IPS DF 6.9 (cell line): ENCODE measurements at regions not wholly inside any gene's neighbourhood (a gene's known extent, or its start where the extent isn't known, plus 50 kb on each side); places are given as distances from the start of the nearest gene placed in this dataset.

Experiments used
- DNase-seq: peaks from one replicate; pipeline ENCODE4 v3.0.0-alpha.2; 2013; ENCODE audit warnings: low read depth, low spot score
- H3K27ac ChIP-seq: one replicate; pipeline ENCODE4 v1.5.1; 2013; ENCODE audit warnings: low read length, control low read depth
- H3K27me3 ChIP-seq: 2 replicates; pipeline ENCODE4 v1.6.1; 2013; ENCODE audit warnings: mild to moderate bottlenecking, low read length; ENCODE audit not compliant: control insufficient read depth, insufficient read depth
- H3K36me3 ChIP-seq: 2 replicates; pipeline ENCODE4 v1.6.1; 2013; ENCODE audit warnings: low read length; ENCODE audit not compliant: control insufficient read depth, insufficient read depth
- H3K4me1 ChIP-seq: 2 replicates; pipeline ENCODE4 v1.6.1; 2013; ENCODE audit warnings: low read length; ENCODE audit not compliant: control insufficient read depth, insufficient read depth
- H3K4me3 ChIP-seq: 2 replicates; pipeline ENCODE4 v1.5.1; 2013; ENCODE audit warnings: mild to moderate bottlenecking, low read length
- H3K9me3 ChIP-seq: 2 replicates; pipeline ENCODE4 v1.6.1; 2013; ENCODE audit warnings: low read length, inconsistent platforms; ENCODE audit not compliant: control insufficient read depth, insufficient read depth
- WGBS: extraction: QIAGEN DNeasy Blood & Tissue Kit; methylation state at CpG from one replicate; pipeline ENCODE4 v1.1.7; 2013; ENCODE audit warnings: mixed read lengths, missing lambda C conversion rate; ENCODE audit not compliant: insufficient read length, insufficient coverage; 5-methylcytosine and 5-hydroxymethylcytosine counted together

GRCh38 chr2:4502230-4502843 is 799.0 kb downstream of the DCDC2C start:
- H3K27ac ChIP-seq = no peak overlapping the region
- no peak overlapping the region for H3K4me3 ChIP-seq
- no peaks in the 10 kb centered on the region for H3K9me3 ChIP-seq
- no peaks in the 10 kb centered on the region for H3K4me1 ChIP-seq
- WGBS = no CpG with 5 or more reads among the region's 3 CpGs
- H3K27me3 ChIP-seq = no peaks in the 10 kb centered on the region
- H3K36me3 ChIP-seq = no peaks in the 10 kb centered on the region
- no peak for DNase-seq

GRCh38 chr2:4507661-4508060 is 804.3 kb downstream of the DCDC2C start:
- no peak overlapping the region for H3K4me3 ChIP-seq
- H3K27me3 ChIP-seq = no peaks in the 10 kb centered on the region
- no peaks in the 10 kb centered on the region for H3K9me3 ChIP-seq
- H3K36me3 ChIP-seq = no peaks in the 10 kb centered on the region
- no peaks in the 10 kb centered on the region for H3K4me1 ChIP-seq
- H3K27ac ChIP-seq = no peak overlapping the region
- WGBS = no CpG with 5 or more reads among the region's 4 CpGs
- DNase-seq = no peak

GRCh38 chr2:4515871-4516761 is 812.7 kb downstream of the DCDC2C start:
- DNase-seq = no peak
- Histone ChIP-seq H3K4me3 (no peak overlapping the region), H3K27ac (no peak overlapping the region), H3K27me3 (no peaks in the 10 kb centered on the region), H3K9me3 (no peaks in the 10 kb centered on the region), H3K36me3 (no peaks in the 10 kb centered on the region), H3K4me1 (no peaks in the 10 kb centered on the region)
- 100% methylated on average over 3 of the region's 11 CpGs for WGBS

GRCh38 chr2:4518596-4518995 is 815.2 kb downstream of the DCDC2C start:
- Histone ChIP-seq H3K4me1 (no peaks in the 10 kb centered on the region), H3K4me3 (no peak overlapping the region), H3K27ac (no peak overlapping the region), H3K27me3 (no peaks in the 10 kb centered on the region), H3K36me3 (no peaks in the 10 kb centered on the region), H3K9me3 (no peaks in the 10 kb centered on the region)
- no peak for DNase-seq
- WGBS = no CpG with 5 or more reads among the region's 3 CpGs

- Histone ChIP-seq H3K4me1 (no peaks in the 10 kb centered on the region), H3K27me3 (no peaks in the 10 kb centered on the region), H3K9me3 (no peaks in the 10 kb centered on the region), H3K4me3 (no peak overlapping the region), H3K36me3 (no peaks in the 10 kb centered on the region), H3K27ac (no peak overlapping the region)
- DNase-seq = no peak
- WGBS = no CpG with 5 or more reads among the region's 15 CpGs
Observed at GRCh38 chr2:4522498-4523421, 819.4 kb downstream of the DCDC2C start.

GRCh38 chr2:4527416-4527815 is 824.0 kb downstream of the DCDC2C start:
- no peaks in the 10 kb centered on the region for H3K9me3 ChIP-seq
- DNase-seq = no peak
- WGBS = no CpG with 5 or more reads among the region's 8 CpGs

GRCh38 chr2:4528246-4528645 is 824.9 kb downstream of the DCDC2C start:
- Histone ChIP-seq H3K4me1 (peaks cover 2% of the 10 kb centered on the region; the same call in 1 of the 2 replicates), H3K36me3 (no peaks in the 10 kb centered on the region), H3K27ac (no peak overlapping the region), H3K4me3 (no peak overlapping the region), H3K27me3 (no peaks in the 10 kb centered on the region), H3K9me3 (no peaks in the 10 kb centered on the region)
- DNase-seq = no peak

More at GRCh38 chr2:4527416-4527815, 824.0 kb downstream of the DCDC2C start:
- Histone ChIP-seq H3K27me3 (no peaks in the 10 kb centered on the region), H3K36me3 (no peaks in the 10 kb centered on the region), H3K4me3 (no peak overlapping the region), H3K27ac (no peak overlapping the region), H3K4me1 (peaks cover 2% of the 10 kb centered on the region; the same call in 1 of the 2 replicates)

- no peaks in the 10 kb centered on the region for H3K27me3 ChIP-seq
- no peak overlapping the region for H3K4me3 ChIP-seq
- no peak overlapping the region for H3K27ac ChIP-seq
- no peaks in the 10 kb centered on the region for H3K36me3 ChIP-seq
- no peak for DNase-seq
- no CpG with 5 or more reads among the region's 3 CpGs for WGBS
- peaks cover 2% of the 10 kb centered on the region; the same call in 1 of the 2 replicates for H3K4me1 ChIP-seq
- H3K9me3 ChIP-seq = no peaks in the 10 kb centered on the region
Observed at GRCh38 chr2:4528773-4529172, 825.4 kb downstream of the DCDC2C start.

- Histone ChIP-seq H3K27ac (no peak overlapping the region), H3K36me3 (no peaks in the 10 kb centered on the region), H3K4me3 (no peak overlapping the region), H3K4me1 (peaks cover 2% of the 10 kb centered on the region; the same call in 1 of the 2 replicates), H3K27me3 (no peaks in the 10 kb centered on the region), H3K9me3 (no peaks in the 10 kb centered on the region)
- no peak for DNase-seq
- WGBS = no CpG with 5 or more reads among the region's 1 CpG
Observed at GRCh38 chr2:4529738-4530137, 826.4 kb downstream of the DCDC2C start.

GRCh38 chr2:4530231-4530630 is 826.9 kb downstream of the DCDC2C start:
- no CpG with 5 or more reads among the region's 9 CpGs for WGBS
- Histone ChIP-seq H3K27me3 (no peaks in the 10 kb centered on the region), H3K4me3 (no peak overlapping the region), H3K9me3 (no peaks in the 10 kb centered on the region), H3K4me1 (peaks cover 2% of the 10 kb centered on the region; the same call in 1 of the 2 replicates), H3K36me3 (no peaks in the 10 kb centered on the region), H3K27ac (no peak overlapping the region)
- no peak for DNase-seq
